Naive thymus-derived CD4-positive, alpha-beta T cell (primary cell): ENCODE measurements at regions not wholly inside any gene's neighbourhood (a gene's known extent, or its start where the extent isn't known, plus 50 kb on each side); places are given as distances from the start of the nearest gene placed in this dataset.

Source experiments
- ATAC-seq: fragments of 150-1000 bp; cut with Tn5 transposase; 2 replicates; pipeline ENCODE4 v1.10.0; 2021; ENCODE audit warnings: mild to moderate bottlenecking, moderate library complexity
- CTCF ChIA-PET: fragments of 350-600 bp; sonication (Branson Sonifier 250); formaldehyde crosslinking; loops from one replicate; lab custom pipeline; 2021; ENCODE audit warnings: antibody characterized with exemption; lab: Charles Lee
- POLR2A ChIA-PET: fragments of 350-600 bp; sonication (Branson Sonifier 250); formaldehyde crosslinking; loops from one replicate; lab custom pipeline; 2021; ENCODE audit warnings: antibody characterized with exemption, inconsistent platforms; lab: Charles Lee
- DNase-seq, 9 donors: peaks; one replicate each; pipeline versions ENCODE4 v3.0.0 to v3.0.0-alpha.2; 2020 to 2022; ENCODE audit warnings: mixed read lengths in 1 of 9
- H3K27ac ChIP-seq: one replicate; pipeline ENCODE4 v1.7.0; 2013; ENCODE audit warnings: mild to moderate bottlenecking, low read depth, low read length, moderate library complexity
- H3K27me3 ChIP-seq, 2 donors: one replicate each; pipeline ENCODE4 v1.7.0; 2013; ENCODE audit warnings: low read length in 2 of 2, mild to moderate bottlenecking in 2 of 2, moderate library complexity in 2 of 2; ENCODE audit not compliant: control insufficient read depth in 2 of 2, insufficient read depth in 2 of 2
- H3K36me3 ChIP-seq, 3 experiments: 1 replicate in 2 of 3; 2 replicates in 1 of 3; pipeline ENCODE4 v1.7.0; 2013; ENCODE audit warnings: low read length in 3 of 3, mild to moderate bottlenecking in 3 of 3, moderate library complexity in 1 of 3; ENCODE audit not compliant: insufficient read depth in 3 of 3, control insufficient read depth in 2 of 3
- H3K4me1 ChIP-seq, 2 donors: one replicate each; pipeline ENCODE4 v1.7.0; 2013; ENCODE audit warnings: low read length in 2 of 2, mild to moderate bottlenecking in 2 of 2, moderate library complexity in 1 of 2; ENCODE audit not compliant: control insufficient read depth in 2 of 2, insufficient read depth in 2 of 2
- H3K4me3 ChIP-seq: 2 replicates; pipeline ENCODE4 v1.7.0; 2013; ENCODE audit warnings: mild to moderate bottlenecking, low read length
- H3K9me3 ChIP-seq, 3 experiments: 1 replicate in 2 of 3; 2 replicates in 1 of 3; pipeline ENCODE4 v1.7.0; 2013; ENCODE audit warnings: low read length in 3 of 3; ENCODE audit not compliant: control insufficient read depth in 2 of 3
- H3K27ac Mint-ChIP-seq, 9 donors: one replicate each; pipeline ENCODE4 v1.8.0; 2020 to 2022; ENCODE audit warnings: mixed read lengths in 9 of 9, mild to moderate bottlenecking in 8 of 9, moderate library complexity in 5 of 9, inconsistent platforms in 2 of 9
- H3K27me3 Mint-ChIP-seq, 5 donors: one replicate each; pipeline ENCODE4 v1.8.0; 2021 to 2022; ENCODE audit warnings: mixed read lengths in 5 of 5, mild to moderate bottlenecking in 1 of 5
- H3K36me3 Mint-ChIP-seq, 5 donors: one replicate each; pipeline ENCODE4 v1.8.0; 2020 to 2022; ENCODE audit warnings: mixed read lengths in 5 of 5, mild to moderate bottlenecking in 3 of 5, inconsistent platforms in 1 of 5
- H3K4me1 Mint-ChIP-seq, 7 donors: one replicate each; pipeline ENCODE4 v1.8.0; 2020 to 2022; ENCODE audit warnings: mixed read lengths in 7 of 7, mild to moderate bottlenecking in 3 of 7, inconsistent platforms in 1 of 7
- H3K4me3 Mint-ChIP-seq, 10 donors: one replicate each; pipeline ENCODE4 v1.8.0; 2020 to 2022; ENCODE audit warnings: mild to moderate bottlenecking in 10 of 10, mixed read lengths in 10 of 10, moderate library complexity in 6 of 10, inconsistent platforms in 2 of 10
- H3K9me3 Mint-ChIP-seq, 11 donors: one replicate each; pipeline ENCODE4 v1.8.0; 2020 to 2022; ENCODE audit warnings: mixed read lengths in 11 of 11, mild to moderate bottlenecking in 4 of 11, inconsistent platforms in 1 of 11, moderate library complexity in 1 of 11
- intact Hi-C, 2 donors: fragments of 100-400 bp; cut with micrococcal nuclease; formaldehyde crosslinking; loops; one replicate each; pipeline ENCODE4 v1.15.1; 2023

GRCh38 chr5:39599721-39600431, 175.1 kb upstream of the DAB2 start:
- intact Hi-C loops: loop anchor here (1.0 to 5.0 kb wide), 2 partner anchors 1136 to 1137 kb away; no protein-coding TSS in a partner anchor
- H3K36me3 Mint-ChIP-seq: no peaks in the 10 kb centered on the region
- no peak overlapping the region for H3K4me3 Mint-ChIP-seq
- no peaks in the 10 kb centered on the region for H3K9me3 ChIP-seq
- peaks cover 6 to 36% (median 19%) of the 10 kb centered on the region in 5 donors for H3K27me3 Mint-ChIP-seq
- H3K4me1 ChIP-seq: no peaks in the 10 kb centered on the region
- H3K9me3 Mint-ChIP-seq: no peaks in the 10 kb centered on the region
- ChIA-PET CTCF (no interaction called here), POLR2A (no interaction called here)
- no peak overlapping the region for H3K27ac ChIP-seq
- DNase-seq: no peak
- H3K4me3 ChIP-seq: no peak overlapping the region
- H3K27me3 ChIP-seq: peaks cover 0 to 3% of the 10 kb centered on the region in 2 donors
- no peaks in the 10 kb centered on the region for H3K36me3 ChIP-seq
- no peak for ATAC-seq
- no peaks in the 10 kb centered on the region for H3K4me1 Mint-ChIP-seq
- no peak overlapping the region for H3K27ac Mint-ChIP-seq

DNA sequence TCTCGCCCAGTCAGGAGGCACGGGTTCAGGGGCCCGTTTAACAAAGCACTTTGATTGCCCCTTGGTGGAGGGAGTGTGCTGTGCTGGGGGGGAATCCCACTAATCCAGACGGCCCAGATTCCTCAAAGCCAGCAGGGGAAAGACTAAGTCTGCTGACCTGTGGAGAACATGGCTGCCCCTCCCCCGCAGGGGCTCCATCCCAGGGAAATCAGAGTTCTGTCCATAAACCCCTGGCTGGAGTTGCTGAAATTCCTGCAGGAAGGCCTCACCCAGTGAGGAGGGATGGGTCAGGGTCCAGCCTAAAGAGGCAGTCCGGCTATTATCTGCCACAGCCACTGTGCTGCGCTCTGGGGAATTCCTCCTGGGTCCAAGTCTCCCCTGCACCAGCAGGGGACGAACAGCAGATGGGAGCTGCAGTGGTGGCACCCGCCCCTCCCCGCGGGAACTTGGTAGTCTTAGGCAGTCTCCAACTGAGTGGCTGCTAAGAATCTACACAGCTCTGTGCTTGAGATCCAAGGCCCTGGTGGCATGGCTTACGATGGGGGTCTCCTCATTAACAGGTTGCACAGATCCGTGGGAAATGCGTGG, 174.0 kb upstream of the DAB2 start:
- Mint-ChIP-seq H3K27ac (no peak overlapping the region), H3K36me3 (no peaks in the 10 kb centered on the region), H3K4me3 (no peak overlapping the region), H3K4me1 (no peaks in the 10 kb centered on the region), H3K9me3 (no peaks in the 10 kb centered on the region), H3K27me3 (peaks cover 11 to 32% (median 22%) of the 10 kb centered on the region in 5 donors)
- CTCF ChIA-PET: interaction anchor here (0.6 kb wide), 1 partner anchor 196 kb away, joined by 4 read pairs; no protein-coding TSS in a partner anchor
- Histone ChIP-seq H3K4me3 (no peak overlapping the region), H3K27ac (no peak overlapping the region), H3K27me3 (peaks cover 0 to 3% of the 10 kb centered on the region in 2 donors), H3K4me1 (no peaks in the 10 kb centered on the region), H3K36me3 (no peaks in the 10 kb centered on the region), H3K9me3 (no peaks in the 10 kb centered on the region)
- ATAC-seq (no peak), DNase-seq (no peak)
- POLR2A ChIA-PET: no interaction called here
- intact Hi-C loops: no loop called here

DNA sequence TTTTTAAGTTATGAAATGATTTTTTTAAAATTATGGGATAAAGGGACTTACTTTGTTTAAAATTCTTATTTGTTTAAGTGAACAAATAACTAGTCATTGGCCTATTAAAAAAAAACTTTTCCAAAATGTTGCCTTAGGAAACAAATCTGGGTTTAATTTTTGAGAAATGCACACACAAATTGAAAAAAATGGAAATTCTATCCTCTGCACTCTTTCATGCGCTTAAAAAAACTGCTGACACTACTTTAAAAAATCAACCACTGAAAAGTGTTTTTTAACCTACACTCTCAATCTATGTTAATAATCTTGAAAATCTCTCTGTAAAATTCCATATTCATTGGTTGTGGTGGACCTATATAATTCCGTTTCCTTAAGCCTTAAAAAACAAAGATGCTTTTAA, 163.4 kb upstream of the DAB2 start:
- ATAC-seq (no peak), DNase-seq (no peak)
- Mint-ChIP-seq H3K27me3 (peaks cover 0 to 41% (median 8%) of the 10 kb centered on the region in 5 donors), H3K4me3 (no peak overlapping the region), H3K36me3 (no peaks in the 10 kb centered on the region), H3K4me1 (no peaks in the 10 kb centered on the region), H3K27ac (no peak overlapping the region), H3K9me3 (no peaks in the 10 kb centered on the region)
- H3K27me3 ChIP-seq: no peaks in the 10 kb centered on the region
- no peak overlapping the region for H3K4me3 ChIP-seq
- no peaks in the 10 kb centered on the region for H3K36me3 ChIP-seq
- ChIA-PET POLR2A (no interaction called here), CTCF (interaction anchor here (0.7 to 1.0 kb wide), 2 partner anchors 9 to 16 kb away, joined by 3 read pairs; no protein-coding TSS in a partner anchor)
- H3K27ac ChIP-seq: no peak overlapping the region
- intact Hi-C loops: no loop called here
- no peaks in the 10 kb centered on the region for H3K4me1 ChIP-seq
- no peaks in the 10 kb centered on the region for H3K9me3 ChIP-seq

DNA sequence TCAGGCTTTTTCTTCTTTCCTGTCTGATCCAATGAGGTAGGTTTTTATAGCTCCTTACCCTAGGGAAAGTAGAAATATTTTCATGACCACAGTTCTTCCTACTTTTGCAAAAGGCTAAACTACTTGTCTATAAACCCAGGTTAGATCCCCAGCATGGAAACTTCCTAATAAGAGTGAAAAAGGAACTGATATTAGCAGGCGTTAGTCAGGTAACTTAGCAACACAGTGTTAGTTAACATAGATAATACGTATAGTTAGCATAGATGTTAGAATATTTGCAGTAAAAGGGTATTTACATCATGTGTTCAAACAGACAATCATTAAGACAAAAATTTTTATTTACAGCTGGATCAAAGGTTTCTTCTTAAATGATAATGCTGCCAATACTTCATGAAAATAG, 162.9 kb upstream of the DAB2 start:
- Mint-ChIP-seq H3K36me3 (no peaks in the 10 kb centered on the region), H3K27ac (no peak overlapping the region), H3K9me3 (no peaks in the 10 kb centered on the region), H3K4me1 (no peaks in the 10 kb centered on the region), H3K4me3 (no peak overlapping the region), H3K27me3 (peaks cover 0 to 43% (median 8%) of the 10 kb centered on the region in 5 donors)
- H3K4me1 ChIP-seq: no peaks in the 10 kb centered on the region
- POLR2A ChIA-PET: no interaction called here
- ATAC-seq (no peak), DNase-seq (no peak)
- no peaks in the 10 kb centered on the region for H3K9me3 ChIP-seq
- no peaks in the 10 kb centered on the region for H3K36me3 ChIP-seq
- CTCF ChIA-PET: interaction anchor here (0.7 to 1.0 kb wide), 2 partner anchors 8 to 15 kb away, joined by 3 read pairs; no protein-coding TSS in a partner anchor
- H3K27ac ChIP-seq: no peak overlapping the region
- intact Hi-C loops: no loop called here
- H3K4me3 ChIP-seq: no peak overlapping the region
- H3K27me3 ChIP-seq: no peaks in the 10 kb centered on the region

GRCh38 chr5:39586185-39586584, 161.4 kb upstream of the DAB2 start:
- peaks cover 0 to 4% of the 10 kb centered on the region in 2 donors for H3K4me1 ChIP-seq
- ATAC-seq: no peak
- Mint-ChIP-seq H3K4me1 (peaks cover 2 to 5% (median 4%) of the 10 kb centered on the region in 7 donors), H3K36me3 (no peaks in the 10 kb centered on the region), H3K27ac (no peak overlapping the region), H3K27me3 (peaks cover 0 to 44% (median 8%) of the 10 kb centered on the region in 5 donors), H3K9me3 (no peaks in the 10 kb centered on the region), H3K4me3 (no peak overlapping the region)
- no peaks in the 10 kb centered on the region for H3K36me3 ChIP-seq
- intact Hi-C loops: no loop called here
- H3K4me3 ChIP-seq: no peak overlapping the region
- no peak for DNase-seq
- H3K27me3 ChIP-seq: no peaks in the 10 kb centered on the region
- CTCF ChIA-PET: no interaction called here
- POLR2A ChIA-PET: no interaction called here
- no peaks in the 10 kb centered on the region for H3K9me3 ChIP-seq
- H3K27ac ChIP-seq: no peak overlapping the region

GRCh38 chr5:39584927-39585326, 160.1 kb upstream of the DAB2 start:
- POLR2A ChIA-PET: no interaction called here
- intact Hi-C loops: no loop called here

More at GRCh38 chr5:39584927-39585326, 160.1 kb upstream of the DAB2 start:
- no peak for DNase-seq
- no peaks in the 10 kb centered on the region for H3K36me3 Mint-ChIP-seq
- H3K4me3 Mint-ChIP-seq: no peak overlapping the region
- H3K4me1 Mint-ChIP-seq: peaks cover 5 to 14% (median 8%) of the 10 kb centered on the region in 7 donors
- H3K9me3 ChIP-seq: no peaks in the 10 kb centered on the region
- no peak overlapping the region for H3K4me3 ChIP-seq
- H3K9me3 Mint-ChIP-seq: no peaks in the 10 kb centered on the region
- H3K27me3 ChIP-seq: no peaks in the 10 kb centered on the region
- H3K27ac Mint-ChIP-seq: no peak overlapping the region
- H3K27me3 Mint-ChIP-seq: peaks cover 0 to 39% (median 8%) of the 10 kb centered on the region in 5 donors
- ATAC-seq: no peak
- H3K27ac ChIP-seq: no peak overlapping the region
- CTCF ChIA-PET: interaction anchor here (0.6 kb wide), 1 partner anchor 10 kb away, joined by 3 read pairs; no protein-coding TSS in a partner anchor
- peaks cover 0 to 9% of the 10 kb centered on the region in 2 donors for H3K4me1 ChIP-seq
- no peaks in the 10 kb centered on the region for H3K36me3 ChIP-seq
